ENCODE measurements at regions not wholly inside any gene's neighbourhood (a gene's known extent, or its start where the extent isn't known, plus 50 kb on each side); places are given as distances from the start of the nearest gene placed in this dataset.

GRCh38 chr2:42867093-42868065, 75.0 kb upstream of the HAAO start:
- H3K36me3 ChIP-seq (ENCODE audit: control insufficient read depth, insufficient read depth, low read length) = no peaks in the 10 kb centered on the region
- no peak overlapping the region for H3K9ac ChIP-seq
- H3K4me1 ChIP-seq = no peaks in the 10 kb centered on the region
- H3K27me3 ChIP-seq (ENCODE audit: control insufficient read depth, insufficient read depth, low read length) = no peaks in the 10 kb centered on the region
- TF ChIP-seq CTCF (IDR thresholded peaks at IDR 0.05) = no peak
- H3K9me3 ChIP-seq (ENCODE audit: control insufficient read depth, low read length) = no peaks in the 10 kb centered on the region
- H3K4me3 ChIP-seq (ENCODE audit: low read depth, low read length) = no peak overlapping the region
- peak overlapping the region; percentile 61 for H3K27ac ChIP-seq
- H3K4me2 ChIP-seq (ENCODE audit: low read length) = no peak overlapping the region
- H2AFZ ChIP-seq = no peak overlapping the region
- no peaks in the 10 kb centered on the region for H3K79me2 ChIP-seq

GRCh38 chr2:42865884-42866881, 73.8 kb upstream of the HAAO start:
- no peaks in the 10 kb centered on the region for H3K4me1 ChIP-seq
- H3K27me3 ChIP-seq (ENCODE audit: control insufficient read depth, insufficient read depth, low read length) = no peaks in the 10 kb centered on the region
- no peak for TF ChIP-seq CTCF (IDR thresholded peaks at IDR 0.05)
- H3K36me3 ChIP-seq (ENCODE audit: control insufficient read depth, insufficient read depth, low read length) = no peaks in the 10 kb centered on the region
- no peak overlapping the region for H3K4me3 ChIP-seq (ENCODE audit: low read depth, low read length)
- H3K79me2 ChIP-seq = no peaks in the 10 kb centered on the region
- no peak overlapping the region for H3K4me2 ChIP-seq (ENCODE audit: low read length)
- H3K27ac ChIP-seq = peak overlapping the region; percentile 61
- no peaks in the 10 kb centered on the region for H3K9me3 ChIP-seq (ENCODE audit: control insufficient read depth, low read length)
- no peak overlapping the region for H3K9ac ChIP-seq
- no peak overlapping the region for H2AFZ ChIP-seq

- no peak for TF ChIP-seq CTCF (IDR thresholded peaks at IDR 0.05)
- Histone ChIP-seq H3K36me3 (ENCODE audit: control insufficient read depth, insufficient read depth, low read length) (no peaks in the 10 kb centered on the region), H3K4me2 (ENCODE audit: low read length) (no peak overlapping the region), H3K4me3 (ENCODE audit: low read depth, low read length) (no peak overlapping the region), H3K9me3 (ENCODE audit: control insufficient read depth, low read length) (no peaks in the 10 kb centered on the region), H3K9ac (no peak overlapping the region), H3K79me2 (no peaks in the 10 kb centered on the region), H3K27me3 (ENCODE audit: control insufficient read depth, insufficient read depth, low read length) (no peaks in the 10 kb centered on the region), H2AFZ (no peak overlapping the region), H3K4me1 (no peaks in the 10 kb centered on the region), H3K27ac (no peak overlapping the region)
Measured at GRCh38 chr2:42864641-42865280, 72.4 kb upstream of the HAAO start.

GRCh38 chr2:42864222-42864621, 71.8 kb upstream of the HAAO start:
- no peak overlapping the region for H3K4me3 ChIP-seq (ENCODE audit: low read depth, low read length)
- no peak overlapping the region for H3K4me2 ChIP-seq (ENCODE audit: low read length)
- no peak for TF ChIP-seq CTCF (IDR thresholded peaks at IDR 0.05)
- H3K27ac ChIP-seq = no peak overlapping the region
- no peaks in the 10 kb centered on the region for H3K4me1 ChIP-seq
- H3K9me3 ChIP-seq (ENCODE audit: control insufficient read depth, low read length) = no peaks in the 10 kb centered on the region
- H2AFZ ChIP-seq = no peak overlapping the region
- no peaks in the 10 kb centered on the region for H3K27me3 ChIP-seq (ENCODE audit: control insufficient read depth, insufficient read depth, low read length)
- no peaks in the 10 kb centered on the region for H3K79me2 ChIP-seq
- no peaks in the 10 kb centered on the region for H3K36me3 ChIP-seq (ENCODE audit: control insufficient read depth, insufficient read depth, low read length)
- no peak overlapping the region for H3K9ac ChIP-seq

Data from parathyroid adenoma (tissue), 2 donors.